HG03103 (cell line): ENCODE measurements at regions not wholly inside any gene's neighbourhood (a gene's known extent, or its start where the extent isn't known, plus 50 kb on each side); places are given as distances from the start of the nearest gene placed in this dataset.

Experiments used
- ATAC-seq: cut with Tn5 transposase; IDR thresholded peaks from one replicate; pipeline ENCODE4 v1.9.1; 2021; ENCODE audit warnings: low read depth; ENCODE audit not compliant: unreplicated experiment

DNA sequence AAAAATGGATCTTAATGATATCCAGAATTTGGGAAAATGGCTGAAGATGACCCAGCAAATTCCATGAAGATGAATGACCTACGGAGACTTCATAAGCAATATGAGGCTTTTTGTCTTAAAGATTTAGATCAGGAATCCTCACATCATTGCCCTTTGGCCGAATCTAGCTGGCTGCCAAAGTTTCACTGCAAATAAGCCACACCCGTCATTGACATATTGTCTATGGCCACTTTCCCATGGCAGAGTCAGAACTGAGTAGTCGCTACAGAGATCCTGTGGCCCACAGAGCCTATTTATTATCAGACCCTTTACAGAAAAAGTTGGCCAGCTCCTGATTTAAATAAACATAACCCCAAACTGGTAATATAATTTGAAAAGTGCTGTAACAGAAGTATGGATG is 307.4 kb upstream of the RARB start:
- no peak for ATAC-seq

DNA sequence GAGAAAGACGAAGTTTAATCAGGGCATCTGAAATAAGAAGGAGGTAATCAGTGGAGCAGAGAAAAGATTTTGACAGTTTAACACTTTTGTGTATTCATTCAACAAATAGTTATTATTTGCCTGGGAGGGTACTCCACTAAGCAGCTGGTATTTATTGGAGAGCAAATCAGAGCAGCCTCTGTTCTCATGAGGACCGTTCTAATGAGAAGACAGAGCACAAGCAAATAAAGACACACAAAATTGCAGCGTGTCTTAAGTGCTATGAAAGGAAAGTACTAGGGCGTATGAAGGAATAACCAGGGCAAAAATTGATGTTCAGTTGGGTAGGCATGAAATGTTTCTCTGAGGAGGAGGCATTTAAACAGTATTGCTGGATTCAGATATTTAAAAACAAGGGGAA is 302.9 kb upstream of the RARB start:
- no peak for ATAC-seq

DNA sequence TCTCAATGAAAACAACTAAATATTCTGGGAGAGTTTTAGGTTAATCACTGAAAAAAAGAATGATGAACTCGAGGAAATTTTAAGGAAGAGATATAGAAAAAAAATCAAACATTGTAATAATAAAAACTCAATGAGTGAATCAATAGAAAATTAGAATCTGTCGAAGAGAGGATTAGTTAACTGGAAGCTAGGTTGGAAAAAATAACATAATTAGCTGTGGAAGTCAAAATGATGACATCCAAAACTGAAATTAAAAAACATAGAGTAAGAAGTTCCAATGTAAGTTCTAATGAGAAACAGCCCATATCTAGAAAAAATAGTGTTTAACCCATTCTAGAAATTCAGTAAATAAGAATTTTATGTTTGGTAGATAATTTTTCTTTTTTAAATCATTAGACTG is 299.3 kb upstream of the RARB start:
- no peak for ATAC-seq

DNA sequence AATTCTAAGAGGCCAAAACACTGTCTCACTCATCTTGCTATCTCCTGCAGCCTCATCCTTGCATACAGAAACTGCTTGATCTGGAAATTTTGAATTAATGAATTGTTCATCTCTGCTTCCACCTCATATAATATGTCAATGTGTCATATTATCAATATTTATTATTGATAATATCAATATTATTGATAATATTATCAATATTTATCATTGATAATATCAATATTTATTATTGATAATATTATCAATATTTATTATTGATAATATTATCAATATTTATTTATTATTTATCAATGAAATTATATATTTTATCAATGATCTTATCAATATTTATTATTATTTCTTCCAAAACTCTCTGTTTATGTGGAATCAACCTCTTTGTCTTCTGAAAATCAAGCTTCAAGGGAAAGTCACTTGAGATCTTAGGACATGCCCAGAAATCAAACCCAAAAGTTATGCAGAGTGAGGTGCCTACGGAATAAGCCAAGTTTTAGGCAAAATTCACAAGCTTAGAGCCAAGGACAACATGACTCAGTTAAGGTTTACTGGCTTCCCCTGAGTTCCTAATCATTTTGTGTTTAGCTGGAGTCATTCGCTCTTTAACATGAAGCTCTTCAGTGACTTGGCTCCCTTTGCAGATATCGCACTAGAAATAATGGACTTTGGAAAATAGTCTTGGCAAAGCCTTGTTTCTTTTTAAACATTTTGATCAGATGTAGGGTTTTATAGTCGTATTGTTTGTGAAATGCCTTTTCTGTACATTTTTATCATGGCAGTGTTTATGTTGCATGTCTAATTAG is 297.1 kb upstream of the RARB start:
- ATAC-seq = no peak

DNA sequence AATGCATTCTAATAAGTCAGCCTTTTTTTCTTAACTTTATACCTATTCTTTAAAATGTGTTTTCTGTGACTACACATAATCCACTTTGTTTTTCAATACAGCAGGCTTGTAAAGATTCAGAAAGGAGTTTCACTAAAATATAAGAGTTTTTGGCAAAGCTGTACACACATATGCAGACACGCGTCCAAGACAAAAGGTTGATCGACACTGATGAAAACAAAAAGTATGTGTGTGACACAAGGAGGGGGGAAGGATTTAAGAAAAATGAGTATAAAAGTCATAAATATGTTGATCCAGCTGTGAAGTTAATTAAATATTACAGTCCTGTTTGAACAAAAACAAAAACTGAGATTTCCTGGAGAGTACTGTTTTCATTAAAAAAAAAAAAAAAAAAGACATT is 294.5 kb upstream of the RARB start:
- ATAC-seq = no peak

DNA sequence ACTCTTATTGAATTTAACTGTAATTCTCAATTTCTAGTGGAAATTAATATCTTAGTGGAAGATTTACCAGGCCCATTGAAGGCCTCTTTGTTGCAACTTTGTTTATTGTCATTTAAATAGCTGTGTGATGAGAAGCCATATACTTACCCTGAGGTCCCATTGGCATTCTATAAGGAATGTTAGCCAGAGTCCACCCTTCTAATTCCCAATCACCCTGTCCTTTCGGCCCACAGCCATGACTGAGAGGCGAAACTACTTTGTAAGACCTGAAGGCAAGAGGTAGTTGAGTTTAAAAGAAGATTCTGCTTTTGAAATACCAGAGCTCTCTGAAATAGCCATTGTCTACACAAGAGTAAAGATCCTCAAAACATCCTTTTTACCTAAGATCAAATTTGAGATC is 290.5 kb upstream of the RARB start:
- no peak for ATAC-seq

DNA sequence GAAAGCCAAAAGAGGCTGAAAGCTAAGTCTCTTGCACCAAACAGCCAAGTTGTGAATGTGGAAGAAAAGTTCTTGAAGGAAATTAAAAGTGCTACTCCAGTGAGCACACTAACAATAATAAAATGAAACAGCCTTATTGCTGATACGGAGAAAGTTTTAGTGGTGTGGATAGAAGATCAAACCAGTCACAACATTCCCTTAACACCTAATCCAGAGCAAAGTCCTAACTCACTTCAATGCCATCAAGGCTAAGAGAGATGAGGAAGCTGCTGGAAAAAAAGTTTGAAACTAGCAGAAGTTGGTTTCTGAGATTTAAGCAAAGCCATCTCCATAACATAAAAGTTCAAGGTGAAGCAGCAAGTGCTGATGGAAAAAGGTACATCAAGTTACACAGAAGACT is 288.8 kb upstream of the RARB start:
- ATAC-seq = no peak

DNA sequence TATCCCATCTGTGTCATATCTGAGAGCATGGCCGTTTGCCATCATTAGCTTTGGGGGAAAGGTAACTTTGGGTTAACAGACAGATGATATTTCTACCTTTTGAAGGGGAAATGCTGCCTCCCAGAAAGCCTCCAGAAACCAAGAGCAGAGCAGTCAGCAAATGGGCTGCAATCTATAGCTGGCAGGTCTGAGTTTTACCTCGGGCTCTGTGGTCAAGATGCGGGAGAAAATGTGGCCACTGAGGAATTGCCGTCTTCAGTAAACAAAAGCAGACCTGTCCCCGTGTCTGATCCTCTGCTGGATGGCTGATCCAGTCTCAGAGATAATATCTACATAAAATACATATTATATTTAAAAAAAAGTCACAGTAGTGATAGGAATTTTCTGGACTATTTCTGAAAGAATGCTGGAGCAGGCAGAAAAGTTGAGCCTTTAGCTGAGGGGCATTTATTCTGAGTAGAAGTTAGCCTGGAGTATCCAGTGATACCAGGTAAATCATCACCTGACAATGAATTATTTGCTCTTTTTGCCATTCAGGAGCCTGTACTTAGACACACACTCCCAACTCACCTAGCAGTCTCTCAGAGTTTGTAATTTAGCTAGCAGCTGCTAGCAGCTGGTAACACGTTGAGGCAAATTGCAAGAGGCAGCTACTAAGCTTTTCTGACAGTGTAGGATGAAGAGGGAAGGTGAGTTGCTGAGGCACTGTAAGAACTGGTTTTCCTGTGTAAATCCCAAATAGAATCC is 285.3 kb upstream of the RARB start:
- no peak for ATAC-seq

DNA sequence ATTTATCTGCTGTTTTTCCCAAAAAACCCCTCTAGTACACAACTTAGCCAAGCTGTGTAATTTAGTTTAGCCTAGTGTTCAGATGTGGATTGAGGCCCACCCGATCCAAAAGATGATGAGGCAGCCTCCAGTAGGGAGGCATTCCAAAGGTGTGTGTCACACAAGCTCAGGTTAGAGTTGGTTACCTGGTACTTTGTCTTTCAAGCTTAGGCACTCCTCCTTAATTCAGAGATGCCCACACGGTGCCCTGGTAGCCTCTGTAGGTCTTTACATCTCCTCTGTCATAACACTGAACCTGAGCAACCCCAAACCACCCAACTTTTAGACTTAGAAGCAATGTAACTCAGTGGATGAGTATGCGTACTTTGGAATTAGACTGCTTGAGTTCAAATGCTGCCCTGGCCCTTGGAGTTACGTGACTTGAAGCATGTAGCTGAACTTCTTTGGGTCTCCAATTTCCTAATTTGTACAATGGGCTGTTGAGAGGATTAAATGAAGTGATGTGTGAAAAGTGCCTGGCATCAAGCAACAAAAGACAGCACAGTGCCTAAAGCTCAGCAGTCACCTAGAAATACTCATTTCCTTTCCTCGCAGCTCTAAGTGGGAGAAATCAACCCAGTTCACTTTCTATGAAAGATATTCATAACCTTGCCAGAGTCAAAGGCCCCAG is 284.6 kb upstream of the RARB start:
- ATAC-seq = no peak

DNA sequence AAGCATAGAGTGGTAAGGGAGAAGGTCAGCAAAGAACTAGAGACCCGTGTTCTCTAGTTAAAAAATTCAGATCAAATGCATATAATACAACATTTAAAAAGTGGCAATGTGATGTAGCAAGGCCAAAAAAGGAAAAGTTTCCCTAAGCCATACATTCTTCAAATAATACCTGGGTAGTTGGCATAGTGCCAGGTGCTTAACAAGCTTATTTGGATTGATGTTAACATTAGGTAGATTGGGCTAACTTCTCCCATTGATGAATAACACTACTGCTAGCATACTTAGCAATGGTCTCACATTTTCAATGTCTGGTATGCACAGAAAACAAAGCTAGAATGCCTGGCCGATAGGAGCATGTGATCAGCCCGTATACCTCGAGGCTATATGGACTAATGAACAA is 283.6 kb upstream of the RARB start:
- no peak for ATAC-seq

DNA sequence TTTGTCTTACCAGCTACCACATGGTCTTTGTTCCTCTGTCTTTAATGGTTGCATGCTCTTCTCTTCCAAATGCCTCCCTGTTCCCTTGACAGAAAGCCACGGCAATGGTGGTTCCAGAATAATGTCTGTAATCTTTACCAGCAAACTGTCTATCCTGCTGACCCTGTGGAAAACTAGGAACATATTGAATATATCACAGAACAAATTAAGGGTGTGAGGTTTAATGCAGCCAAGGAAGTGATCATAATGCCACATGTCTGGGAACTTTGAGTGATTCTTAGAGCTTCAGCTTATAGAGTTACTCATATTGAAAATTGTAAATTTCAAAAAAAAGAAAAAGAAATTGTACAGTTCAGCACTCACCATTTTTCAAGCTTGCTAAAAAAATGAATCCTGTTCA is 282.9 kb upstream of the RARB start:
- ATAC-seq = no peak

DNA sequence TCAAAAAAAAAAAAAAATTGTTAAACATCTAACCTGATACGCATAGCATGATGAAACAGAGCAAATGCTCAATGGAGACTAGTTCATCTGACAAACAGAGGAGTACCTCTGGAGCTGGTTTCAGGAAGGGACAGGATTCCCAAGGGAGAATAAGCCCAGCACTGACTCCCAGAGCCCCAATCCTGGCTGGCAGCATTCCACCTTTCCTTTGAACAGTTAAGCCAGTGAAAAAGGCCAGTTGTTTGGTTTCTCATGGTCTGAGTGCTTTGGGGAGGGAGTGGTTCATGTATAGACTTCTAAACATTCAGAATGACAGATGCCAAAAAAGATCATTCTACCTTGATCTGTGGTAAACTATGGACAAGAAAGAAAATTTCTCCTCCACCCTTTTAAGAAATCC is 277.9 kb upstream of the RARB start:
- ATAC-seq = no peak

DNA sequence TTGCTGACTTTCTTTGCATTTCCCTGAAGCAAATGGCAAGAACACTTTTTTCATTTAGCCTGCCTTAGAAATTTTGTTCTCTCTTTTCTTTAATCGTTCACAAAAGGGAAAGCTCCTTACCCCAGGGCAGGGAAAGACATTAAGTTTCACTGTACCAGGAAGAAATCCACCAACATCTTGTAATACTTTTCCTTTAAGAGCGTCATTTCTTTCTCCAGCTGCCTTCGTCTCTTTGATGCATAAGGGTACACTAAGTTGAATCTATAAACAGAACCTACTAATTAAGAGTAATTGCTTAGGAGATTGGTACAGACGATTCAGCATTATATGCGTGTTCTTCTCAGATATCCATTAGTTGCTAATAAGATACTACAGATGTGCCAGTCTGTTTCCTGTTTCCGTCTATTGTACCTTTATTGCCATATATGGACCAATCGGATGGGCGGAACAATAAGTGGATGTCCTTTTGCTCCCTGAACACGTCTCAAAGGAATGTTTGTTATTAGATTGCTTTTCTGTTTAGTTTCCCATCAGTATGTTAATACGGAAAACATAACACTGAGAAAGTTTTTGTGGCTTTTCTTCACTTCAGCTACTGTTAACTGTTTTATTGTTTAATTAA is 276.7 kb upstream of the RARB start:
- no peak for ATAC-seq

DNA sequence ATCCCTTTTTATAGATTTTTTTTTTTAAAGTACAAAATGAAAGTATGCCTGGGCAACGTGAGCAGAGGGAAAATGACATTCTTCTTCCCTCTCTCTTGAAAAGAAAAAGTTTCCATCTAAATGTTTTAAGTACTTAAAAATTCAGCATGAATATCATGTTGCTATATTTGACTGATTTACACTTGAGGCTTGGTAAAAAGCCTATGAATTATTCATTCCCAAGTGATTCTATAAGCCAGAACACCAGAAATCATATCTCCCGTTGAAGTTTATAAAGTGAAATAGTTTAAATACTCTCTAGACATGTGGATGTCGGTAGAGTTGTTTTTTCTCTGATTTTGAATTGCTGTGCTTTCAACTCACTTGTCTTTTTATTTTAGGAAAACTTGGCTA is 276.2 kb upstream of the RARB start:
- ATAC-seq = no peak

DNA sequence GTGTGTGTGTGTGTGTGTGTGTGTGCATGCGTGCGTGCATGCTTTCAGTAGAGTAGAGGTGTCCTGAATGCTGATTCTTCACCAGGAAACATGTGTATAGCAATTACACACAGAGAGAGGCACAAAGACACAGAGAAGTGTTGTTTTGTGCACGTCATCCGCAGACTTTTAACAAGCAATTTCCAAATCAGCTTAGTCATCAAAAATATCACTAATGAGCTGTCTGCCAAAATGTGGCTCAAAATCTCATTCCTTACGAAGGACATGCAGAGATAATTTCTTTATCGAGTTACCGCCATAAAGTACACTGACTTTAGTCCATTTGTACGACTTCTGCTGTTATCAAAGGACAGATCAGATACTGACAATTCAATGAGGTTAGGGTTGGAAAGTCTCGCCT is 274.9 kb upstream of the RARB start:
- no peak for ATAC-seq

DNA sequence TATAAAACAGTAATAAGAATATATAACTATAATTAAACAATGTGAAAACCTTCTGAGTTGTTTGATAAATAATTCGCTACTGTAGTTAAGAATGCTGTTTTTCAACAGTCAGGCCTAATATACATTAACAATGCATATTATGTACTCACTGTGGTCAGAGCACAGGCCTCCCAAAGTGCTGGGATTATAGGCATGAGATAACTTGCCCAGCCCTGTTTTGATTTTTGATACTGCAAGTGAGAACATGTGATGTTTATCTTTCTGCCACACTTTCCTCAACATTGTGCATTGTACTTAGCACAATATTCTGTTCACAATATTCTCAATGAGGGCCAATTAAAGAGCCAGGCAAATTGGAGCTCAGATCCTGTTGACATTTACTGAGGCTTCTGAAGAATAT is 274.5 kb upstream of the RARB start:
- ATAC-seq = no peak

DNA sequence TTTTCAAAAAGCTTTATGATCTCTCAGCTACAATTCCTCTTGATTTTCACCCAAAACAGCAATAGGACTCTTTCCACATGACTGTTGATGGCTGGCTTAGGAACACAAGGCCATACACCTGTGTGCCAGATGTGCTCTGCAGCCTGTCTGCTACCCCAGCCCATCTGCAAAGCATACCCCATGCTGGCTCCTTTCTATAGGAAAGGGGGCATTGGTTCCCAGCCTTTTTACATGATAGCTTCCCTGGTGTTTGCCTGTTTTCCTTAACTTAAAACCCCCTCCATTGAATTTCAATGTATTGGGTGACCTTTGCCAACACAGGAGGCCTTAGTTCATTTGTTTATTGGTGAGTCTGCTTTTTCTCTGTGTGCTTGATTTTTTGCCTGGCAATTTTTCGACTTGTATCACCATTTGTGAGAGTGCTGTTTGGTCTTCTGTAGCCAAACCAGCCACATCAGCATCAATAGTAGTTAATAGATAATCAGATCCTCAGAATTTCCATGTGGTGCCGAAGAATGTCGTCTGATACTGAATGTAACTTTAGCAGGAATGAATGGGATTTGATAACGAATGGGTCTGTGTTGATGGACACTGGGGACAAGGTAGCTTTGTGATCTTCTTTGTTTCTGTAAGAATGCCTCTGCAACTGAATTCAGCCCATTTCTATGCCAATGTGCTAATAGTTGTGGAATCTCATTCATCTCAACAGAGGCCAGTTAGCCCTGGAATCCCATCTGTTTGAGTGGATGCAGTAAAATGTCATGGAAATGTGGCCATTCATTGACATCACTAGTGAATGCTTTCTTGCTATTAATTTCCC is 272.2 kb upstream of the RARB start:
- no peak for ATAC-seq

DNA sequence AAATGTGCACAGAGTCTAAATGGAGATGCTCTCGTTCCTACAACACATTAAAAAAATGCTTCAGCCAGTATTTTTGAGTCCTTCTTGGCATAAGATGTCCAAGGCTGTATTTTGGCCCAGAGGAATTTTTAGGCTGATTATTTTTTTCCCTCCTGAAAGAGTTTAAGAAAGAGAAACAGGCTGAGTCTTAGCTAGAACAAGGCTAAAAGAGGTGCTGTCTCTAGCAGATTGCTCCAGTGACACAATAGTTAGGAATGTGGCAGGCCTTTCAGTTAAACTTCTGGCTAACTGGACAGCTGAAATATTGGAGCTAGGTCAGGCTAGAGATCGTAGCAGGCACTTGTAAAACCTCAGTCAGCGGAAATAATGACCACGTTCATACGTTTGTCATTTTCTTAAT is 271.4 kb upstream of the RARB start:
- ATAC-seq = no peak

DNA sequence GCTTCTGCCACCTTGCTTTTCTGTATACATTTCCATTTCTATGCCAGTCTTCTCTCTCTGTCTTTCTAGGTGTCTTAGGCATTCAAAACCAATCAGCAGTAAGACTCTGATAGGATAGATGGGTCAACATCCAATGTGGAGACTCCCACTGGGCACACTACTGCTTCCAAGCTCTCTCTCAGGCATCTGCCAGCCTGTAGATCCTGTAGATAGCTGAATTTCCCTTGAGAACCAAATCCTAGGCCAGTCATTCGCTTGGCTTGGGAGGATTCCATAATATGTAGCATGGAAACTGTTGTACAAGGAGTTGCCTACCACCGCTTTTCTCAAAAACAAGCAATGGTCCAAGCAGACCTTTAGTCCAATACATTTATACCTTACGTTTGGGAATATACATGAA is 262.8 kb upstream of the RARB start:
- ATAC-seq = no peak

DNA sequence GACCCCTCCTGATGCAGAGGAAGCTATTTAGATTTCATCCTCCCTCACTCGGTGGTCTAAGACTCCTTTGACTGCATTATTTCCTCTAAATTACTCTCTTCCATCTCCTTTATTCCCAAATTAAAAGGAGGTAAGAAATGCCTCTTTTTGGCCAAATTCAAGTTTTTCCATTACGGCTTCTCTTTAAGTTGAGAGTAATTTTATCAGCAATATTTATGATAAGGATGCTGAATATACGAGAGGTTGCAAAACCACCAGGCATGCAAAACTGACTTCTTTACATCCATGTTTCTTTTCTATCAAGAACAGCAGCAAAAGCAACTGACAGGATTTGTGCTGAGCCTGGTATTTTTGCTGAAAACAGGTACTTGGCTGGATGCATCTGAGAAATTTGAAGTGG is 262.0 kb upstream of the RARB start:
- ATAC-seq = no peak

DNA sequence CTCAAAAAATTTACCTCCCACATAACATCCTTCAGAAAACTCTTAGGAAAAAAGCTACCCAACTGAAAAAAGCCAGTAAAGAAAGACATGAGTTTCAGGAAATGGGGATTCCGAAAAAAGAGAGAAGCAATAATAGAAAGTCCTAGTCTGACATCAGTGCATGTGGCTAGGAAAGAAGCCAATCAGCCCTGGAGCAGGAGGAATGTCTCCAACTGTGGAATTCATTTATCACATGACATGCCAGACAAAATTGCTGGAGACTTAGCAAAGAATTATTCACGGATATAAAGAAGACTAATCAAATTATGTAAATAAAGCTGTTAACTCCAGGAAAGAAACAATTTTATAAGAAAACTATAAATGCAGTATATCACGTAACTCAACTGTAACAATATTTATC is 258.9 kb upstream of the RARB start:
- no peak for ATAC-seq
